RCC 7860 (cell line): ENCODE measurements at regions not wholly inside any gene's neighbourhood (a gene's known extent, or its start where the extent isn't known, plus 50 kb on each side); places are given as distances from the start of the nearest gene placed in this dataset.
"Not testable (repeated sequence)": the region's sequence is repeated elsewhere in the genome, so short reads cannot be mapped to it uniquely, and the experiment has no call there.

Experiments used
- DNase-seq: peaks from one replicate; pipeline ENCODE4 v3.0.0-alpha.2; 2015; ENCODE audit warnings: low spot score
- FAIRE-seq: peaks from 2 replicates; lab custom pipeline; 2012; peaks lifted over from hg19 to GRCh38; lab: Jason Lieb, UNC

- DNase-seq (no peak), FAIRE-seq (no peak)
Measured at GRCh38 chr6:120392941-120393340, 941.3 kb downstream of the TBC1D32 start.

DNA sequence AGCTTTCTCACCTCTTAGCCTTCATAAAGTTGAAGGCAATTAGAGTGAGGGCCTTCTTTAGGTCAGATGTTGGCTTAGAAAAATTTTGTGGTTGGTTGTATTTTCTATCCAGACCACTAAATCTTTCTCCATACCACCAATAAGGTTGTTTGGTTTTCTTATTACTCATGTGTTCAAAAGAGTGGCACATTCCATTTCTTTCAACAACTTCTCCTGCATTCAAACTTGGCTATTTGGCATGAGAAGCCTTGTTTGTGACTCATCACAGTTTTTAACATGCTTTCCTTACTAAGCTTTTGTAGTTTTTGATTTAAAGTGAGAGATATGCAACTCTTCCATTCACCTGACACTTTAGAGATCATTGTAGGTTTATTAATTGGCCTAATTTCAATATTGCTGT lies 949.6 kb downstream of the TBC1D32 start:
- DNase-seq = no peak
- FAIRE-seq = no peak

GRCh38 chr6:120383681-120384080 lies 950.6 kb downstream of the TBC1D32 start:
- FAIRE-seq = no peak
- DNase-seq = no peak

GRCh38 chr6:120378582-120379220 lies 955.6 kb downstream of the TBC1D32 start:
- FAIRE-seq = peak; percentile 48

GRCh38 chr6:120373185-120373584 lies 961.1 kb downstream of the TBC1D32 start:
- DNase-seq (no peak), FAIRE-seq (no peak)

More at GRCh38 chr6:120378582-120379220, 955.6 kb downstream of the TBC1D32 start:
- DNase-seq = peak; percentile 53

- DNase-seq (no peak), FAIRE-seq (no peak)
Measured at GRCh38 chr6:120363429-120363828, 970.9 kb downstream of the TBC1D32 start.

- not testable (repeated sequence) for DNase-seq, FAIRE-seq
Measured at GRCh38 chr6:120358535-120358934, 975.7 kb downstream of the TBC1D32 start.

DNA sequence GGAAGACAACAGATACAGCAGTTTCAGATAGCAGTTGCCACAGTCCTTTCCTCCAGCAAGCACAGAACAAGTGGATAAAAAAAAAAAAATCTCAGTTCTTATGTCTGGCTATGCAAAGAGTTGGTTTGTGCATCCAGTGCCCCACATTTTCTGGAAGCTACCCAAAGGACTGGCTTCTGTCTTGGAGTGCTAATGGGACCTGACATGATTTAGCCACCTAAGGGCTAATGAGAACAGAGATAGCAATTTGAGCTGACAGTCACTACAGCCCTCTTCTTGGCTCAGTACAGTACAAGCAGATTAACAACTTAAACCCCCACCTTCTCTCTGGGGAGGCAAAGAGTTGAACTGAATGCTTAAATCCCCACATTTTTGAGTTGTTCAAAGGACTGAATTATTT lies 976.8 kb downstream of the TBC1D32 start:
- DNase-seq = no peak
- FAIRE-seq = no peak

DNA sequence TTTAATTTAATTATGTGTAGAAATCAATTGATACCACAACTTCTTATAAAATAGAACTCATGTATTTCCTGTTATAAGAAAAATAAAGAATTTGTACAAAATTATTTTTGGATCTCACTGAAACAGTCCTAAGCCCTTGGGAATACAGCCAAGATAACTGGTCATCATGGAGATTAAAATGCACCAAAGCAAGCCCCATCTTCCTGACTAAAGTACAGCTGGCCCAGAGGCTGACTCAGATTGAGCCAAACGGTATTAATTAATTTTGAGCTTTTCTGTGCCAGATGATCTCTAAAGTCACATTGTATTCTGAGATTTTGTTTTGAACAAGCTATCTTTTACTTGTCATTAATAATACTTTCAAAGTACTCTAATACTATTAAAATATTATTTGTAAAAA lies 978.5 kb downstream of the TBC1D32 start:
- DNase-seq (no peak), FAIRE-seq (no peak)

GRCh38 chr6:120354452-120355098 lies 979.7 kb downstream of the TBC1D32 start:
- no peak for FAIRE-seq

GRCh38 chr6:120352491-120352890 lies 981.8 kb downstream of the TBC1D32 start:
- DNase-seq = no peak

More at GRCh38 chr6:120354452-120355098, 979.7 kb downstream of the TBC1D32 start:
- peak; percentile 37 for DNase-seq

DNA sequence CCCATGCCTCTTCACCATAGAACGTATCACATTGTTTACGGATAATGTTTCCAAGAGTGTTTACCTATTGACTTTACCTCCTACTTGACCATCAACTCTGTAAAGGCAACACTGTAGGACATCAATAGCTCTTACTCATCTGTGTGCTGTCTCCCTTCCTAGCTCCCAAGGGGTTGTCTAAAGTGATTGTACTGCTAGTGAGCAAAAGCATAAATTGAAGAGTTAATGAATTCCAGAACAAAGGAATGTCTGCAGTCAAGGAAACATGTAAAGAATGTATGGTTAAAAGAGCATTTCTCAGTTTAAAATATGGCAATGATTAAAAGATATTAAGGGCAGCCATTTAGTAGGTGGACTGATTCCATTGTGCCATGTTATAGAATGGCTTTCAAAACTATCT lies 985.4 kb downstream of the TBC1D32 start:
- DNase-seq (no peak), FAIRE-seq (no peak)

More at GRCh38 chr6:120352491-120352890, 981.8 kb downstream of the TBC1D32 start:
- FAIRE-seq = no peak

GRCh38 chr6:120328521-120328920 lies 979.0 kb upstream of the MAN1A1 start:
- DNase-seq (no peak), FAIRE-seq (no peak)

GRCh38 chr6:120320481-120321162 lies 971.1 kb upstream of the MAN1A1 start:
- DNase-seq (no peak), FAIRE-seq (no peak)

DNA sequence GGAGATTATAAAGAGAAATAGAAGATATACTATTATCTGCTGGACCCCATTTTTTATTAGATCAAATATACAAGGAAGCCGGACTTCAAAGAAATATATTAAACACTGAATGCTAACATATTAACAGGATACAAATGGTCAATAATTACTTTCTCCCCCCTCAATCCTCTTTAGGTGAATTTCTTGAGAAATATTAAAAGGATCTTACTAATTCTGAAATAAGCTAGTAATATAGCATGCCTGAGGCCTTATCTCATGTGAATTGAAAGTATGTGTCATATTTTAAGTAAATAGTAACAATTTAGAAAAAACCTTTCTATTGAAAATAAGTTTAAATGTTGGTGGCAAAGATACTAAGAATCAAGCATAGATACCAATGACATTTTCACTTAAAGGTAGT lies 954.7 kb upstream of the MAN1A1 start:
- no peak for FAIRE-seq
- no peak for DNase-seq

- DNase-seq = no peak
- FAIRE-seq = no peak
Measured at GRCh38 chr6:120303527-120303926, 954.0 kb upstream of the MAN1A1 start.

DNA sequence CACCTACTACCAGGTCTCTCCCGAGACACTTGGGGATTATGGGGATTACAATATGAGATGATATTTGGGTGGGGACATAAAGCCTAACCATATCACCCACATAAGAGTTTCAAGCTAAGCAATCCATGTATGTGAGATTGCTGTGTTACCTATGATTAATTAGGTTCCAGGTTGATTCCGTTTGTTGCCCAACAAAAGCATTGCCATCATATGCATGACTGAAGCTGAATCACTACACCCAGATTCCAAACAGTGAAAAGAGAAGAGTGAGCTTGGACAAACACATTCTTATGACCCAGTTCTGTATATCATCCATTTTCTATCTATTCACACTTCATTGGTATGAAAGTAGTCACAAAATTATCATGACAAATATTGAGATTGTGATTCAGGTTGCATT lies 952.5 kb upstream of the MAN1A1 start:
- DNase-seq (no peak), FAIRE-seq (no peak)

DNA sequence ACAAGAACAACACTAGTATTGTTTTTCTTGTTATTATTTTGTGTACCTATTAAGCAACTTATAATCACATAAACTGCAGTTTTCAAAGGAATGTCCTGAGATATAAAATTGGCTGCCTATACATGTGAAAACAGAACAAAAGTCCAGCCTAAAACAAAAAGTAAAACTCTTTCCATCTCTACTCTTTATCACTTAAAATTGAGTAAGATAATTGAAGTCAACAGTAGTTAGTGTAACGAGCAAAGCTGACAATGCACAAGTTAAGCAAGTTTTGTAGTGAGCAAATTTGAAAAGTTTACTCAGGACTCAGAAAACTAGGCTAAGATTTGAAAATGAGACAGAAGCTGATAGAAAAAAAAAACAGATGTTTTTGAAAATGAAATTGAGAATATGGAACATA lies 941.4 kb upstream of the MAN1A1 start:
- no peak for DNase-seq
- no peak for FAIRE-seq

DNA sequence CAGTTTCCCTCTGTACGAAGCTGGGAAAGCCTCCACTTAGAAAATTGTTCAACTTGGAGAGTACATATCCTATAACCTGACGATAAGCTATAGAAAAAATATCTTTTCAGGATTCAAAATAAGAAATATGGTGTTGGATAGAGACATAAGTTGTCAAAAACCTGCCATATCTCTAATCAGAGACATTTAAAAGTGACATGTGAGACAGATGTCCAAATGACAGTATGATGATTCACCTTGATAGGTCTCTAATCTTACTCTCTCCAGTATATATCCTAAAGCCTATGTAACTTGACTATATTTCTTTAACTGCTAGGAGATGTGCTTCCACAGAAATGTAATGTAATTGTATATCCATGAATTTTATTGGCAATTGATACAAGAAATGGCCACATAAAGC lies 932.4 kb upstream of the MAN1A1 start:
- FAIRE-seq = no peak
- DNase-seq = no peak

DNA sequence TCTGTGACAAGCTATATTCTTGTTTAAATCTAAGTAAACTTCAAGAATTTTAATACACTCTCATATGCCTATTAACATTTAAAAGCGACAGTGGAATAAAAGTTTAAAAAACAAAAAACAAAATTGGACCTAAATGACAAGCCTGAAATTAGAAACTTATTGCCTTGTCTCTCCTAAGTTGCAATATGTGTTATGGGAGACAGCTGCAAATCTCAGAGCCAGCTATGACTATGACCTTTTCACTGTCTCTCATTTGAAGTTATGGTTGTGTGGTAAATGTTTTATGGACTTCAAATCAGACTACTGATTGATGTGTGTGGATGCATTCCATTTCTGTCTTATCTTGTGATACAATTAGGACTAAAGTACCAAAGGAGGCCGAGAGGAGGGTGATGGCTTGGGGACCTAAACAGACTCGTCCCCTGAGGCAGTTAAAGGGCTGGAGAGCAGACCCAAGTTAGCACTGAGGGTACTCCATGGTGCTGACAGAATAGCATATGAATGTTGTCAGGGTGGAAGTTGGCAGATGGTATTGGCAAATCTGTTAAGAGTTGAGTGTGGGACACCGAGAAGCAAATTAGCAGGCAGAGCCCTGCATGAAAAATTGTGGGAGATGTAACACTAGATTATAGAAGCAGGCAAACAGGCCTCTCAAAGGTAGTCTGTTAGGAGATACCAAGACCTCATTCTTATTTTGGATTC lies 930.1 kb upstream of the MAN1A1 start:
- FAIRE-seq (no peak), DNase-seq (no peak)

- DNase-seq = no peak
- FAIRE-seq = no peak
Measured at GRCh38 chr6:120278689-120279396, 929.3 kb upstream of the MAN1A1 start.
